ENCODE measurements at regions not wholly inside any gene's neighbourhood (a gene's known extent, or its start where the extent isn't known, plus 50 kb on each side); places are given as distances from the start of the nearest gene placed in this dataset.
A peak's percentile ranks its signal among the peaks of the same experiment; 100 is the strongest.

GRCh38 chr4:153081693-153082092 is 122.5 kb upstream of the TRIM2 start:
- Histone ChIP-seq H3K27ac (ENCODE audit: low read depth, low read length, poor library complexity, severe bottlenecking) (no peak overlapping the region), H4K20me1 (ENCODE audit: insufficient read depth, low read length) (no peaks in the 10 kb centered on the region), H3K9me3 (ENCODE audit: low read length) (no peaks in the 10 kb centered on the region), H3K4me3 (ENCODE audit: low read depth, low read length, poor library complexity, severe bottlenecking) (no peak overlapping the region), H3K4me1 (ENCODE audit: insufficient read depth, low read length, poor library complexity, severe bottlenecking) (peaks cover 4% of the 10 kb centered on the region), H3K79me2 (ENCODE audit: insufficient read depth, low read depth, low read length) (no peaks in the 10 kb centered on the region), H2AFZ (ENCODE audit: low read length) (no peak overlapping the region), H3K36me3 (ENCODE audit: insufficient read depth, low read length) (no peaks in the 10 kb centered on the region), H3K4me2 (ENCODE audit: low read length) (no peak overlapping the region), H3K9me2 (ENCODE audit: insufficient read depth, low read length) (no peaks in the 10 kb centered on the region)
- CTCF ChIA-PET (ENCODE audit: unreplicated experiment) = interaction anchor here (3.0 kb wide), 1 partner anchor 45 kb away, joined by 15 read pairs; no protein-coding TSS in a partner anchor
- TF ChIP-seq EZH2phosphoT487 (IDR thresholded peaks at IDR 0.05; ENCODE audit: borderline replicate concordance, low read depth, low read length) (no peak), CTCF (conservative IDR thresholded peaks at IDR 0.05; ENCODE audit: low read length) (no peak)
- BruUV-seq (replicated peaks) = no TSS peak
- intact Hi-C loops (cut with micrococcal nuclease; ENCODE audit: unreplicated experiment) = loop anchor here (5.0 to 10.0 kb wide), 2 partner anchors 307 to 566 kb away; partner anchors contain the start of genes ARFIP1 and TIGD4
- POLR2A ChIA-PET = interaction anchor here (0.8 kb wide), 1 partner anchor 110 kb away, joined by 3 read pairs; no protein-coding TSS in a partner anchor
- no peak for DNase-seq (ENCODE audit: low spot score)

GRCh38 chr4:153082322-153083301 is 121.6 kb upstream of the TRIM2 start:
- intact Hi-C loops (cut with micrococcal nuclease; ENCODE audit: unreplicated experiment) = loop anchor here (5.0 to 10.0 kb wide), 2 partner anchors 308 to 565 kb away; partner anchors contain the start of genes ARFIP1 and TIGD4
- no peaks in the 10 kb centered on the region for H3K9me3 ChIP-seq (ENCODE audit: low read length)
- peaks cover 4% of the 10 kb centered on the region for H3K4me1 ChIP-seq (ENCODE audit: insufficient read depth, low read length, poor library complexity, severe bottlenecking)
- DNase-seq (ENCODE audit: low spot score) = no peak
- H3K79me2 ChIP-seq (ENCODE audit: insufficient read depth, low read depth, low read length) = no peaks in the 10 kb centered on the region
- TF ChIP-seq EZH2phosphoT487 (IDR thresholded peaks at IDR 0.05; ENCODE audit: borderline replicate concordance, low read depth, low read length) (no peak), CTCF (conservative IDR thresholded peaks at IDR 0.05; ENCODE audit: low read length) (no peak)
- no TSS peak for BruUV-seq (replicated peaks)
- no peaks in the 10 kb centered on the region for H3K9me2 ChIP-seq (ENCODE audit: insufficient read depth, low read length)
- H3K4me3 ChIP-seq (ENCODE audit: low read depth, low read length, poor library complexity, severe bottlenecking) = no peak overlapping the region
- H2AFZ ChIP-seq (ENCODE audit: low read length) = peak overlapping the region; percentile 83
- POLR2A ChIA-PET = interaction anchor here (0.8 to 1.2 kb wide), 6 partner anchors 8 to 234 kb away, joined by 3 to 5 read pairs (median 4); no protein-coding TSS in a partner anchor
- H3K4me2 ChIP-seq (ENCODE audit: low read length) = peak overlapping the region; percentile 39; the same call in 1 of the 2 replicates
- H3K36me3 ChIP-seq (ENCODE audit: insufficient read depth, low read length) = no peaks in the 10 kb centered on the region
- CTCF ChIA-PET (ENCODE audit: unreplicated experiment) = interaction anchor here (0.8 to 3.0 kb wide), 2 partner anchors 44 to 235 kb away, joined by 3 to 15 read pairs; no protein-coding TSS in a partner anchor
- no peaks in the 10 kb centered on the region for H4K20me1 ChIP-seq (ENCODE audit: insufficient read depth, low read length)
- no peak overlapping the region for H3K27ac ChIP-seq (ENCODE audit: low read depth, low read length, poor library complexity, severe bottlenecking)

All from OCI-LY7 (cell line).